ENCODE measurements at regions not wholly inside any gene's neighbourhood (a gene's known extent, or its start where the extent isn't known, plus 50 kb on each side); places are given as distances from the start of the nearest gene placed in this dataset.

DNA sequence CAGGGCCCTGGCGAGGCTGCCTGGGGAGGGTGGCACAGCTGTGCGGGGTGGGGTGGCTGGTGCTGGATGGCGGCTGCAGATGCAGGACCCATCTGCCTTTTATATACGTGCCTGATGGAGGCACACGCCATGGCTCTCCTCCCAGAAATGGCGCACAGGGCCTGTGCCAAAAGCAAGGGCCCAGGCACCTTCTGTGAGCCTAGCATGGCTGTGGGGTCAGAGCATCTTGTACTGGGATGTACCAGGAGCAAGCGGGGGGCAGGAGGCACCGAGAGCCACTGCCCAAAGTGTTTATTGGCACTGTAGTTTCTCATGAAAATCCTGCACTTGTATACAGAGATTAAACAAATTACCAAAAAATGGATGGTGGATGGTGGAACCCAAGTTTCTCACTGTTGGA, 724.1 kb downstream of the GALR1 start:
- TF ChIP-seq CTCF (IDR thresholded peaks at IDR 0.05; ENCODE audit: low read depth, low read length) (no peak), POLR2A (IDR thresholded peaks at IDR 0.05; ENCODE audit: extremely low read depth, insufficient read length) (no peak), MYC (IDR thresholded peaks at IDR 0.05; ENCODE audit: low read depth, low read length) (no peak)
- TF ChIP-seq, protein P1, sequence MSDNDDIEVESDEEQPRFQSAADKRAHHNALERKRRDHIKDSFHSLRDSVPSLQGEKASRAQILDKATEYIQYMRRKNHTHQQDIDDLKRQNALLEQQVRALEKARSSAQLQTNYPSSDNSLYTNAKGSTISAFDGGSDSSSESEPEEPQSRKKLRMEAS (IDR thresholded peaks at IDR 0.05; ENCODE audit: low read depth, low read length) = no peak
